ENCODE measurements at regions not wholly inside any gene's neighbourhood (a gene's known extent, or its start where the extent isn't known, plus 50 kb on each side); places are given as distances from the start of the nearest gene placed in this dataset.

- peak; percentile 47 for DNase-seq
Observed at GRCh38 chr6:30396833-30397479, 52.0 kb downstream of the RPP21 start.

- no peak for DNase-seq
Observed at GRCh38 chr6:30397697-30398096, 52.7 kb downstream of the RPP21 start.

- DNase-seq, result no peak
Observed at GRCh38 chr6:30399390-30400058, 54.6 kb downstream of the RPP21 start.

GRCh38 chr6:30405934-30406333 lies 61.0 kb downstream of the RPP21 start:
- DNase-seq, result no peak

GRCh38 chr6:30409184-30409583 lies 64.2 kb downstream of the RPP21 start:
- DNase-seq, result no peak

GRCh38 chr6:30411515-30412207 lies 66.7 kb downstream of the RPP21 start:
- DNase-seq, result peak; percentile 17

GRCh38 chr6:30418448-30418847 lies 70.9 kb upstream of the HLA-E start:
- DNase-seq, result no peak

- no peak for DNase-seq
Observed at GRCh38 chr6:30424549-30424948, 64.8 kb upstream of the HLA-E start.
